ENCODE measurements at regions not wholly inside any gene's neighbourhood (a gene's known extent, or its start where the extent isn't known, plus 50 kb on each side); places are given as distances from the start of the nearest gene placed in this dataset.

DNA sequence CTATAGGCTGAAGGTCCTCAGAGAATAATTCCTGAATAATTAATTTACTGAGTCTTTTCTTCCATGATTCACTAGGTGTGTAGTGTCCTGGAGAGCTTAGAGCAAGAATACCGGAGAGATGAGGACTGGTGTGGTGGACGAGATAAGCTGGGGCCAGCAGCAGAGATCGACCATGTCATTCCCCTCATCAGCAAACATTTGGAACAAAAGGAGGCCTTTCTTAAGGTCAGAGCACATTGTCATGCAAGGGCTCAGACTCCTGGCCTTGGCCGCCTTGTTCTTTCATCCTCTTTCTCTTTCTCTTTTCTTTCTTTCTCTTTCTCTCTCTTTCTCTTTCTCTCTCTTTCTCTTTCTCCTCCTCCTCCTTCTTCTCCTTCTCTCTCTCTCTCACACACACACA lies 291.4 kb upstream of the UMPS start:
- DNase-seq (ENCODE audit: insufficient read length, low spot score) (no peak), FAIRE-seq (no peak)
- TF ChIP-seq, protein P1, sequence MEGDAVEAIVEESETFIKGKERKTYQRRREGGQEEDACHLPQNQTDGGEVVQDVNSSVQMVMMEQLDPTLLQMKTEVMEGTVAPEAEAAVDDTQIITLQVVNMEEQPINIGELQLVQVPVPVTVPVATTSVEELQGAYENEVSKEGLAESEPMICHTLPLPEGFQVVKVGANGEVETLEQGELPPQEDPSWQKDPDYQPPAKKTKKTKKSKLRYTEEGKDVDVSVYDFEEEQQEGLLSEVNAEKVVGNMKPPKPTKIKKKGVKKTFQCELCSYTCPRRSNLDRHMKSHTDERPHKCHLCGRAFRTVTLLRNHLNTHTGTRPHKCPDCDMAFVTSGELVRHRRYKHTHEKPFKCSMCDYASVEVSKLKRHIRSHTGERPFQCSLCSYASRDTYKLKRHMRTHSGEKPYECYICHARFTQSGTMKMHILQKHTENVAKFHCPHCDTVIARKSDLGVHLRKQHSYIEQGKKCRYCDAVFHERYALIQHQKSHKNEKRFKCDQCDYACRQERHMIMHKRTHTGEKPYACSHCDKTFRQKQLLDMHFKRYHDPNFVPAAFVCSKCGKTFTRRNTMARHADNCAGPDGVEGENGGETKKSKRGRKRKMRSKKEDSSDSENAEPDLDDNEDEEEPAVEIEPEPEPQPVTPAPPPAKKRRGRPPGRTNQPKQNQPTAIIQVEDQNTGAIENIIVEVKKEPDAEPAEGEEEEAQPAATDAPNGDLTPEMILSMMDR (IDR thresholded peaks at IDR 0.05; ENCODE audit: insufficient read depth, missing control alignments), result no peak

DNA sequence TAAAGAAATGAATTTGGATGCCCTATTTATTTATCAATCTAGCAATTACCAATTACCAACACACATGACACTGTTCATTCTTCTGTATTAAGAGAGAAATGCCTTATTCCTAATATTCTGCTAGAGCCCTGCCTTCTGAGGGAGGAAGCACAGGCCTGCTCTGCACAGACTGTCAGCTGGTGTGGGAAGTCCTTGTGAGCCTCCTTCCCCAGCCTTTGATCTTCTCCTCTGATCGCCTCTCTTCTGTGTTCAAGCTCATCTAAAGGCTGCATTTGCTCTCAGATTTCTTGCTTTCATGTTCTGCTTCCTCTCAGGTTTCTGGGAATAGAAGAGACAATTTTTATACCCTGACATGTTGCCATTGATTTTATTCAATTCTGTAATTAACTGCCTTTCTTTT lies 290.6 kb upstream of the UMPS start:
- DNase-seq (ENCODE audit: insufficient read length, low spot score) (no peak), FAIRE-seq (no peak)
- TF ChIP-seq, protein P1 (IDR thresholded peaks at IDR 0.05; ENCODE audit: insufficient read depth, missing control alignments), result no peak

DNA sequence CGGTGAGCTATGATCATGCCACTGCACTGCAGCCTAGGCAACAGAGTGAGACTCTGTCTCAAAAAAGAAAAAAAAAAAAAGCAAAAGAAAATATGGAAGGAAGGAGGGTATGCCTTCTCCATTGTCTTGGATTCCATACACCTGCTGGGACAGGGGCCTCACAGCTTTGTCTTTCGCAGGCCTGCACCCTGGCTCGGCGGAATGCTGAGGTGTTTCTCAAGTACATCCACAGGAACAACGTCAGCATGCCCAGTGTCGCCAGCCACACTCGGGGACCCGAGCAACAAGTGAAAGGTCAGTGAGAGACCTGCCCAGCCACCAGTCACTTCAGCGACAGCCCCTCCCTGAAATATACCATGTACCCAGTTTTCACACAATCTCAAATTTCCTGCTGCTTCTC lies 288.5 kb upstream of the UMPS start:
- TF ChIP-seq, protein P1 (IDR thresholded peaks at IDR 0.05; ENCODE audit: insufficient read depth, missing control alignments), result no peak
- DNase-seq (ENCODE audit: insufficient read length, low spot score) (no peak), FAIRE-seq (no peak)

DNA sequence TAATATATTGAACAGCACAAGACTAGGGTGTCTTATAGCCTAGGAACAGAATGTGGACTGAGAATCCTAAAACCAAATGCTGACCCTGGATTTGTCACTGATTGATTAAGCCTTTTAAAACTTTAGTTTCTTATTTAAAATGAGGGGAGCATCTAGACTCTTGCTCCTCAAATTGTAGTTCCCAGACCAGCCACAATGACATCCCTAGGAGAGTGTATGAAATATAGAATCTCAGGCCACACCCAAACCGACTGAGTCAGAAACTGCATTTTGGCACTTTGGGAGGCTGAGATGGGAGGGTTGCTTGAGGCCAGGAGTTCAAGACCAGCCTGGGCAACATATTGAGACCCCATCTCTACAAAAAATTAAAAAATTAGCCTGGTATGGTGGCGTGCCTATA lies 287.8 kb upstream of the UMPS start:
- FAIRE-seq (no peak), DNase-seq (ENCODE audit: insufficient read length, low spot score) (no peak)
- TF ChIP-seq, protein P1 (IDR thresholded peaks at IDR 0.05; ENCODE audit: insufficient read depth, missing control alignments), result no peak

DNA sequence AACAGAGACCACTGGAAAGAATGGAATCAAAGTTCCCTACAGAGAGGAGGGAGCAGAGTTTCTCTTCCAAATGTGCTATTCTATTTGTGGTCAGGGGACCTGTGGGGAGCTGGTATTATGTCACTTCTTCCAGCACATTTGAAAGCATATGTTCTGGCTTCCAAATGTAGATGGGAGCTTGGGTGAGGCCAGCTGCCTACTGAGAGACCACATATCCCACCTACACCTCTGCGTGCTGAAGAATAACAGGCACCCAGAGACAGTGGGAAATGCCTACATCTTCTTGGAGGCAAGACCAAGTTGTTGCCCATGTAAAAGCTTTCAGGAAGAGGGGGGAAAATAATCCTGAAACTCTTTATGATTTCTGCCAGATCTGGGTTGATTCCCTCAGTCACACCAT lies 286.8 kb upstream of the UMPS start:
- FAIRE-seq (no peak), DNase-seq (ENCODE audit: insufficient read length, low spot score) (no peak)
- TF ChIP-seq, protein P1 (IDR thresholded peaks at IDR 0.05; ENCODE audit: insufficient read depth, missing control alignments), result no peak

DNA sequence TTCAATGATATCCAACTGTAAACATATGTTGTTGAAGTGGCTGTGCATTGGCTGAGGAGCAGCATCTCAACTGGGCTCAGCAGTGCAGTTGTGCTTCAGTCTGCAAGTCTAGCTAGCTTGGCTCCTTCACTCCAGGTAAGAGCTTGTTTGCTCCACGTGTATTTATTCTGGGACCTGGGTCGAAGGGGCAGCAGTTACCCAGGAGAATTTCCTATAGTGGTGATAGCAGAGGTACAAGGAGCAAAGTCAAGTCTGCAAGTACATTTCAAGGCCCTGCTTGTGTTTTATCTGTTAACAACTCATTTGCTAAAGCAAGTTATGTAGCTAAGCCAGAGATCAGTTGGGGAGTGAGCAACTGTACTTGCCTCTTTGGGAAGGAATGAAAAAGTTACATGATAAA lies 286.2 kb upstream of the UMPS start:
- no peak for DNase-seq (ENCODE audit: insufficient read length, low spot score)
- TF ChIP-seq, protein P1 (IDR thresholded peaks at IDR 0.05; ENCODE audit: insufficient read depth, missing control alignments), result no peak
- no peak for FAIRE-seq

DNA sequence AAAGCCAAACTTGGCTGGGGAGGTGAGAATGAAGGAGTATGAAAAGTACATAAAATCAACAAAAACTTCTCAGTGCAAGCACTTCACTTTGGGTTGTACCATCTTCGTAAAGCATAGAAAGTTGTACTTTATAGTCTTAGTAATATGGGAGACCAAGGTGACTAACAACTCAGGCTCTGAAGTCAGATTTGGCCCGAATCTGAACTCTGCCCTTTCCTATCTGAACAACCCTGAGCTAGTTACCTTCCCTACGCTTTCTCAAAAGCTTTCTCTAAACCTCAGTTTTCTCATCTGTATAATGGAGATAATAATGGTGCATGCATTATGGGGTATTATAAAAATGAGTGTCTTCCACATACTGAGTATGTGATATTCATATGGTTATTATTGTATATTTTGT lies 285.4 kb upstream of the UMPS start:
- DNase-seq (ENCODE audit: insufficient read length, low spot score), result no peak
- TF ChIP-seq, protein P1 (IDR thresholded peaks at IDR 0.05; ENCODE audit: insufficient read depth, missing control alignments), result no peak
- FAIRE-seq, result no peak

All from D721Med (cell line).